Hepatocyte (in vitro differentiated cells): ENCODE measurements at regions not wholly inside any gene's neighbourhood (a gene's known extent, or its start where the extent isn't known, plus 50 kb on each side); places are given as distances from the start of the nearest gene placed in this dataset.

Experiments used
- EZH2 ChIP-seq: fragments of 200-600 bp; sonication (generic); IDR thresholded peaks from 2 replicates; pipeline ENCODE4 v1.6.1; 2016; ENCODE audit warnings: antibody characterized with exemption, mild to moderate bottlenecking, borderline replicate concordance
- EZH2phosphoT487 ChIP-seq: fragments of 200-600 bp; sonication (generic); IDR thresholded peaks from one replicate; pipeline ENCODE4 v1.6.1; 2018; ENCODE audit warnings: antibody characterized with exemption, mild to moderate bottlenecking, low read depth, moderate library complexity; ENCODE audit not compliant: unreplicated experiment, severe bottlenecking
- TF ChIP-seq, protein P1 (sequence below): fragments of 200-600 bp; sonication (generic); IDR thresholded peaks from 2 replicates; pipeline ENCODE4 v1.5.1; 2016; ENCODE audit warnings: antibody characterized with exemption, mild to moderate bottlenecking; ENCODE audit not compliant: poor library complexity

DNA sequence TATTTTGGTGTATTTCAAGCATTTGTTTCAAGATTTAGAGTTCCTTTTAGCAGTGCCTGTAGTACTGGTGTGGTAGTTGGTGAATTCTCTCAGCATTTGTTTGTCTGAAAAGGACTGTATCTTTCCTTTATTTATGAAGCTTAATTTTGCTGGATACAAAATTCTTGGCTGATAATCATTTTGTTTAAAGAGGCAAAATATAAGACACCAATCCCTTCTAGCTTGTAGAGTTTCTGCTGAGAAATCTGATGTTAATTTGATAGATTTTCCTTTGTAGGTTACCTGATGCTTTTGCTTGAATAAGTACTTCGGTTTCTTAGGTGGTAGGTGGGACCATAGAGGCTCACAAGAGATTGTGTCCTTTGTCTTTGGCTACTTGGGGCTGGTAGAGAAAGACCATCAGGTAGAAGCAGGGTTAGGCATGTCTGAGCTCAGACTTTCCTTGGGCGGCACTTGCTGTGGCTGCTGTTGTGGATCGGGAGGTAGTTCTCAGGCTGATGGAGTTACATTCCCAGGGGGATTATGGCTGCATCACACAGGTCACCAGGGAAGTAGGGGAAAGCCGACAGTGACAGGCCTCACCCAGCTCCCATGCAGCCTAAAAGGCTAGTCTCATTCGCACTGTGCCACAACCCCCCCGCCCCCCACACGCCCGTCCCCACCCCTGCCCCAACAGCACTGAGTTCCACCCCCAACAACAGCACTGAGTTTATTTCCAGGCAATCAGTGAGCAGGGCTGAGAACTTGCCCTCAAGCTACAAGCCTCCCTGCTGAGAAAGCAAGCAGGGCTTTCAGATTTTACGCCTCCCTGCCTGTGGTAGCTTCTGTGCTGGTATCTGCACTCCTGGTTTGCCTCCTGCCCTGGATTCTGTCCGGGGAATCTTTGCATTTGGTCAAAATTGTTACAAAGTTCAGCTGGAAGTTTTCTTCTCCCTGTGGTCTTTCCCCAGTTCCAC is 127.1 kb upstream of the GLRA1 start:
- TF ChIP-seq, protein P1, sequence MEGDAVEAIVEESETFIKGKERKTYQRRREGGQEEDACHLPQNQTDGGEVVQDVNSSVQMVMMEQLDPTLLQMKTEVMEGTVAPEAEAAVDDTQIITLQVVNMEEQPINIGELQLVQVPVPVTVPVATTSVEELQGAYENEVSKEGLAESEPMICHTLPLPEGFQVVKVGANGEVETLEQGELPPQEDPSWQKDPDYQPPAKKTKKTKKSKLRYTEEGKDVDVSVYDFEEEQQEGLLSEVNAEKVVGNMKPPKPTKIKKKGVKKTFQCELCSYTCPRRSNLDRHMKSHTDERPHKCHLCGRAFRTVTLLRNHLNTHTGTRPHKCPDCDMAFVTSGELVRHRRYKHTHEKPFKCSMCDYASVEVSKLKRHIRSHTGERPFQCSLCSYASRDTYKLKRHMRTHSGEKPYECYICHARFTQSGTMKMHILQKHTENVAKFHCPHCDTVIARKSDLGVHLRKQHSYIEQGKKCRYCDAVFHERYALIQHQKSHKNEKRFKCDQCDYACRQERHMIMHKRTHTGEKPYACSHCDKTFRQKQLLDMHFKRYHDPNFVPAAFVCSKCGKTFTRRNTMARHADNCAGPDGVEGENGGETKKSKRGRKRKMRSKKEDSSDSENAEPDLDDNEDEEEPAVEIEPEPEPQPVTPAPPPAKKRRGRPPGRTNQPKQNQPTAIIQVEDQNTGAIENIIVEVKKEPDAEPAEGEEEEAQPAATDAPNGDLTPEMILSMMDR: no peak
- TF ChIP-seq EZH2 (no peak), EZH2phosphoT487 (no peak)
